ENCODE measurements at regions not wholly inside any gene's neighbourhood (a gene's known extent, or its start where the extent isn't known, plus 50 kb on each side); places are given as distances from the start of the nearest gene placed in this dataset.

- Histone ChIP-seq H3K79me2 (ENCODE audit: insufficient read depth, low read length) (no peaks in the 10 kb centered on the region), H3K9me3 (replicated peaks in 1 of 2; ENCODE audit: control insufficient read depth in 1 of 2, insufficient read depth in 1 of 2, low read length in 2 of 2) (no peaks in the 10 kb centered on the region), H3K27ac (ENCODE audit: low read depth in 1 of 2, low read length in 2 of 2) (no peak overlapping the region), H4K20me1 (ENCODE audit: insufficient read depth, low read length) (no peaks in the 10 kb centered on the region), H3K27me3 (ENCODE audit: control insufficient read depth in 2 of 2, insufficient read depth in 2 of 2, low read length in 2 of 2) (no peaks in the 10 kb centered on the region), H2AFZ (ENCODE audit: insufficient read depth, low read depth, low read length, poor library complexity, severe bottlenecking) (no peak overlapping the region), H3K36me3 (replicated peaks in 1 of 2; ENCODE audit: control insufficient read depth in 1 of 2, insufficient read depth in 2 of 2, low read length in 2 of 2) (no peaks in the 10 kb centered on the region), H3K4me2 (replicated peaks; ENCODE audit: extremely low read depth, low read length, poor library complexity, severe bottlenecking) (no peak overlapping the region), H3K9ac (ENCODE audit: insufficient read depth, low read length, poor library complexity, severe bottlenecking) (no peak overlapping the region), H3K4me3 (replicated peaks in 1 of 3; ENCODE audit: low read depth in 2 of 3, low read length in 3 of 3) (no peak overlapping the region), H3K4me1 (ENCODE audit: control insufficient read depth in 1 of 2, insufficient read depth in 2 of 2, low read length in 2 of 2) (no peaks in the 10 kb centered on the region)
- Mint-ChIP-seq H3K4me1 (no peaks in the 10 kb centered on the region), H3K27me3 (ENCODE audit: low read depth in 3 of 3) (peaks cover 0 to 3% (median 0%) of the 10 kb centered on the region in 3 donors), H3K36me3 (no peaks in the 10 kb centered on the region), H3K4me3 (no peak overlapping the region), H3K27ac (no peak overlapping the region), H3K9me3 (peaks cover 0 to 2% (median 0%) of the 10 kb centered on the region in 7 donors)
- TF ChIP-seq CTCF (IDR thresholded peaks at IDR 0.05): no peak
- WGBS (ENCODE audit: insufficient coverage): 64% methylated on average over 2 of the region's 6 CpGs
- DNase-seq: no peak
- intact Hi-C loops (cut with micrococcal nuclease): no loop called here
Observed at GRCh38 chr4:30839583-30840520, 119.7 kb downstream of the PCDH7 start.

- intact Hi-C loops (cut with micrococcal nuclease): no loop called here
- H3K9ac ChIP-seq (ENCODE audit: insufficient read depth, low read length, poor library complexity, severe bottlenecking): no peak overlapping the region
- no peaks in the 10 kb centered on the region for H3K27me3 ChIP-seq (ENCODE audit: control insufficient read depth in 2 of 2, insufficient read depth in 2 of 2, low read length in 2 of 2)
- H4K20me1 ChIP-seq (ENCODE audit: insufficient read depth, low read length): no peaks in the 10 kb centered on the region
- Mint-ChIP-seq H3K27ac (no peak overlapping the region), H3K27me3 (ENCODE audit: low read depth in 3 of 3) (peaks cover 0 to 3% (median 0%) of the 10 kb centered on the region in 3 donors), H3K36me3 (no peaks in the 10 kb centered on the region), H3K9me3 (peaks cover 0 to 2% (median 0%) of the 10 kb centered on the region in 7 donors), H3K4me3 (no peak overlapping the region), H3K4me1 (no peaks in the 10 kb centered on the region)
- H3K79me2 ChIP-seq (ENCODE audit: insufficient read depth, low read length): no peaks in the 10 kb centered on the region
- 82% methylated on average over 3 of the region's 3 CpGs for WGBS (ENCODE audit: insufficient coverage)
- H3K4me1 ChIP-seq (ENCODE audit: control insufficient read depth in 1 of 2, insufficient read depth in 2 of 2, low read length in 2 of 2): no peaks in the 10 kb centered on the region
- no peak overlapping the region for H3K4me3 ChIP-seq (replicated peaks in 1 of 3; ENCODE audit: low read depth in 2 of 3, low read length in 3 of 3)
- no peak overlapping the region for H3K4me2 ChIP-seq (replicated peaks; ENCODE audit: extremely low read depth, low read length, poor library complexity, severe bottlenecking)
- H3K36me3 ChIP-seq (replicated peaks in 1 of 2; ENCODE audit: control insufficient read depth in 1 of 2, insufficient read depth in 2 of 2, low read length in 2 of 2): no peaks in the 10 kb centered on the region
- TF ChIP-seq CTCF (IDR thresholded peaks at IDR 0.05): no peak
- no peak overlapping the region for H2AFZ ChIP-seq (ENCODE audit: insufficient read depth, low read depth, low read length, poor library complexity, severe bottlenecking)
- no peak for DNase-seq
- H3K9me3 ChIP-seq (replicated peaks in 1 of 2; ENCODE audit: control insufficient read depth in 1 of 2, insufficient read depth in 1 of 2, low read length in 2 of 2): no peaks in the 10 kb centered on the region
- no peak overlapping the region for H3K27ac ChIP-seq (ENCODE audit: low read depth in 1 of 2, low read length in 2 of 2)
Observed at GRCh38 chr4:30840571-30840970, 120.4 kb downstream of the PCDH7 start.
